ENCODE measurements at regions not wholly inside any gene's neighbourhood (a gene's known extent, or its start where the extent isn't known, plus 50 kb on each side); places are given as distances from the start of the nearest gene placed in this dataset.

DNA sequence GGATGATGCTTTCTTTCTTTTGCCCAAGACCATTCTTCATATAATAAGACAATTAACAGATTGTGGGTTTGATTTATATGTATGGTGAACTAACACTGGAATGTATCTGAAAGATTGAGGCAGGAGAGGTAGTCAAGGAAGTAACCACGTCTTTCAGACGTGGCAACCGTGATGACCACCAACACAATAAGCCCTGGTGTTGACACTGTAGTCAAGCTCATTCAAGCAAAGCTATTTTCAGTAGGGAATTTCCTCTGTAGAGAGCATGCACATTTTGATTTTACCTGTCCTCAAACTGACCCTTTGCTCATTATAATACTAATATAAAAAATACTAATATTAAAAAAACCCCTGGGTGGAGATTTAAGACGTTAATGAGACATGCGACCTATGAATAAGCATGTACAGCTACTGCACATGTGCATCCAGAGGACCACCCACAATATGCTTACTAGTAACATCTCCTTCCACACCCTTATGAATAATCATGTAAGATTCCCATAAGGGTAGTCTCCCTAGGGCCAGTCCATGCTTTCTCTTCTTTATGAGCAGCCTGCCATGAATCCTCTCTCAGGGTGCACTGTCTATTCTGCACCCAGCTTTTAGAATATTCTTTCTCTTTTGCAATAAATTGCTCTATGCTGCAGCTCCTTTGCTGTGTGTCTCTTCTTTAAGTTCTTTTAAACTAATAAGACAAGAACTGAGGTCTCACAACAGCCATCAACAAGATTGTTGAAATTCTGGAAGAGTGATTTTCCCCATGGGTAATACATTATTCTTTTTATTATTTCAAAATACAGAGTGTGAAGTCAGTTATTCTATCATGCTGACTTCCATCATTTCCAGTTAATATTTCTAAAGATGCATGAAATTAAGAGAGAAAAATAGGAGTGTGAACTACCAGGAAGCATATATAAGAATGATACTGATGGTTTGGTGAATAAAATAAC lies 151.3 kb upstream of the NPVF start:
- TF ChIP-seq, protein P1, sequence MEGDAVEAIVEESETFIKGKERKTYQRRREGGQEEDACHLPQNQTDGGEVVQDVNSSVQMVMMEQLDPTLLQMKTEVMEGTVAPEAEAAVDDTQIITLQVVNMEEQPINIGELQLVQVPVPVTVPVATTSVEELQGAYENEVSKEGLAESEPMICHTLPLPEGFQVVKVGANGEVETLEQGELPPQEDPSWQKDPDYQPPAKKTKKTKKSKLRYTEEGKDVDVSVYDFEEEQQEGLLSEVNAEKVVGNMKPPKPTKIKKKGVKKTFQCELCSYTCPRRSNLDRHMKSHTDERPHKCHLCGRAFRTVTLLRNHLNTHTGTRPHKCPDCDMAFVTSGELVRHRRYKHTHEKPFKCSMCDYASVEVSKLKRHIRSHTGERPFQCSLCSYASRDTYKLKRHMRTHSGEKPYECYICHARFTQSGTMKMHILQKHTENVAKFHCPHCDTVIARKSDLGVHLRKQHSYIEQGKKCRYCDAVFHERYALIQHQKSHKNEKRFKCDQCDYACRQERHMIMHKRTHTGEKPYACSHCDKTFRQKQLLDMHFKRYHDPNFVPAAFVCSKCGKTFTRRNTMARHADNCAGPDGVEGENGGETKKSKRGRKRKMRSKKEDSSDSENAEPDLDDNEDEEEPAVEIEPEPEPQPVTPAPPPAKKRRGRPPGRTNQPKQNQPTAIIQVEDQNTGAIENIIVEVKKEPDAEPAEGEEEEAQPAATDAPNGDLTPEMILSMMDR (IDR thresholded peaks at IDR 0.05): no peak
- TF ChIP-seq POLR2A (IDR thresholded peaks at IDR 0.05) (no peak), POLR2AphosphoS5 (IDR thresholded peaks at IDR 0.05) (no peak)

DNA sequence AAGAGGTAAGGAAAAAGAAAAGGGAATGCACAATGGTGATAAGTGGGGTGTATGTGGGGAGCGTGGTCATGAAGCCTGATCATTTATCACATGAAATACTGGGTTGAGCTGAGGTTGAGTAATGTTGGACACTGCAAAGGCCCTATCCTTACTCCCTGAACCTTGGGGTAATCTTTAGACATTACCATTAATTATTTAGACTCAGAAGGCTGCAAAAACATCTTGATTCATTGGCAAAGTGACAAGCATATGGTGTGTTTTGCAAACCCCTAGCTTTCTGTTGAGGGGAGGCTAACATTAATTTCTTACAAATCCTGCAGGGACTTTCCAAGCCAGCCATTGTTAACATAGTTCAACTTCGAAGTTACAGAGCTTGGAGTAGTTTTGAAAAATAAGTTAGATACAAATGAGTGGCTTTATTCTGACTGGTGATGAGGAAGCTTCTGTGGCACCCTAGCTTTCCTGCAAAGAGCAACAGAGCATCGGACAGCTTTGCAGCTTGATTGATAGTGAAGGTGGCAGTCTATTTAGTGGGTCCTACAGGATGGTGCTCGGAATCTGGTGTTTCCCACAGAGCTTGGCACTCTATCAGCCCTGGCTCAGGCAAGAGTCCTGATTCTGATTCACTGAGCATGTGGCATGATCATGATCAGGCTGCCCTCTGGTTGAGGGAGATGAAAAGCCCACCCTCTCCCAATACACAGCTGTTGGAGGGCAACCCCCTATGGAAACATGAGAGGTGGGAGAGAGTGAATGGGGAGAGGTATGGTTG lies 153.7 kb upstream of the NPVF start:
- TF ChIP-seq POLR2AphosphoS5 (IDR thresholded peaks at IDR 0.05) (no peak), EP300 (IDR thresholded peaks at IDR 0.05) (no peak), POLR2A (IDR thresholded peaks at IDR 0.05) (no peak)
- TF ChIP-seq, protein P1 (IDR thresholded peaks at IDR 0.05): no peak
- Histone ChIP-seq H3K4me1 (peaks cover 0 to 25% (median 4%) of the 10 kb centered on the region in 3 donors), H3K27ac (no peak overlapping the region), H3K4me3 (no peak overlapping the region), H3K27me3 (no peaks in the 10 kb centered on the region), H3K9me3 (no peaks in the 10 kb centered on the region), H3K36me3 (no peaks in the 10 kb centered on the region)
- 45 to 68% methylated on average over 2 to 3 of the region's 4 CpGs for WGBS, 2 donors (ENCODE audit: low coverage in 1 of 2)
- no peak for ATAC-seq

More for the DNA sequence above, 151.3 kb upstream of the NPVF start:
- Histone ChIP-seq H3K27ac (no peak overlapping the region), H3K4me1 (peaks cover 0 to 3% (median 0%) of the 10 kb centered on the region in 3 donors), H3K4me3 (no peak overlapping the region), H3K36me3 (no peaks in the 10 kb centered on the region), H3K9me3 (no peaks in the 10 kb centered on the region), H3K27me3 (no peaks in the 10 kb centered on the region)
- no peak for ATAC-seq
- 56 to 59% methylated on average over 4 to 5 of the region's 5 CpGs for WGBS, 2 donors (ENCODE audit: low coverage in 1 of 2)

DNA sequence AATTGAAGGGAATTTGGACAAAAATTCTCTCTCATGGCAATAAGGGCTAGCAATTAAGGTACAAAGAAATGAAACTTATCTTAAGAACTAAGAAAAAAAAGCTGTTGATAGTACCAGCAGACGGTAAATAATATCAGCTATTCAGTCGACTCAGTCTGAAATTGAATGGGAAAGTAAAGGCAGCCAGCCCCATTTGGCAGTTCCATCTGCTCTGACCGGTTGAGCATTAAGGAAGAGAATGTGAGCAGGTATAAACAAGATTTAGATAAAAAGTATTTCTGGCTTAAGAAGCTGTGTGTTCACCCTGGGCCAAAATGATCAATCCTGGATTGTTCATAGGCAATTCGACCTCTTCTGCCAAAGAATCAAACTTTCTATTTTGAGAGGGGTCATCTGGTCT lies 154.6 kb upstream of the NPVF start:
- Histone ChIP-seq H3K27ac (no peak overlapping the region), H3K4me3 (no peak overlapping the region), H3K36me3 (no peaks in the 10 kb centered on the region), H3K9me3 (no peaks in the 10 kb centered on the region), H3K27me3 (no peaks in the 10 kb centered on the region), H3K4me1 (peaks cover 0 to 25% (median 4%) of the 10 kb centered on the region in 3 donors)
- no peak for ATAC-seq
- no peak for TF ChIP-seq POLR2A (IDR thresholded peaks at IDR 0.05)
- TF ChIP-seq EP300 (IDR thresholded peaks at IDR 0.05): no peak
- TF ChIP-seq, protein P1 (IDR thresholded peaks at IDR 0.05): no peak
- TF ChIP-seq POLR2AphosphoS5 (IDR thresholded peaks at IDR 0.05): no peak
- WGBS, 2 donors (ENCODE audit: low coverage in 1 of 2): 28 to 70% methylated on average over 2 to 4 of the region's 4 CpGs

DNA sequence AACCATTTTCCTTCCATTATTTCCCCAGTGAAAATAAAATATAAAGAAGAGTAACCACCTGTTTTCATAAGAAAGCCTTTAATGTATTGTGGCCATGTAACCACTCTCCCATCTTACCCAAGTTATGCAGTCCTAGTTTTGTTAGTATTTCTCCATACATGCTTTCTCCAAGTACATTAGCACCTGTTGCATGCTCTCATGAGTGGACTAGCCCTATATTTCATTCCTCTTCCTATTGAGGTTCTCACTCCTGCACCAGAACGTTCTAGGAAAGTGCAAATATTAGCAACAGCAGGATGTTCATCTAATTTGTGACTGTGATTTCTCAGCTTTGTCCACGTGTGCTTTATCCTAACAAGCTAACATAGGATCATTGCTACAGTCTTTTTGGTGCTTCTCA lies 155.1 kb upstream of the NPVF start:
- TF ChIP-seq EP300 (IDR thresholded peaks at IDR 0.05) (no peak), POLR2A (IDR thresholded peaks at IDR 0.05) (no peak), POLR2AphosphoS5 (IDR thresholded peaks at IDR 0.05) (no peak)
- TF ChIP-seq, protein P1 (IDR thresholded peaks at IDR 0.05): no peak
- no peak overlapping the region for H3K4me3 ChIP-seq

More for the DNA sequence above, 155.1 kb upstream of the NPVF start:
- 47 to 73% methylated on average over 2 of the region's 2 CpGs for WGBS, 2 donors (ENCODE audit: low coverage in 1 of 2)
- Histone ChIP-seq H3K27ac (no peak overlapping the region), H3K27me3 (no peaks in the 10 kb centered on the region), H3K9me3 (no peaks in the 10 kb centered on the region), H3K36me3 (no peaks in the 10 kb centered on the region), H3K4me1 (peaks cover 0 to 25% (median 4%) of the 10 kb centered on the region in 3 donors)
- ATAC-seq: no peak

Measured in gastroesophageal sphincter (tissue), 4 donors.